HK-2 (cell line): ENCODE measurements at regions not wholly inside any gene's neighbourhood (a gene's known extent, or its start where the extent isn't known, plus 50 kb on each side); places are given as distances from the start of the nearest gene placed in this dataset.

Experiments
- DNase-seq: peaks from one replicate; pipeline ENCODE4 v3.0.0-alpha.2; 2018; ENCODE audit not compliant: unreplicated experiment

GRCh38 chr5:4995014-4995413, 145.1 kb upstream of the ADAMTS16 start:
- no peak for DNase-seq

- no peak for DNase-seq
Observed at GRCh38 chr5:5005353-5005752, 134.8 kb upstream of the ADAMTS16 start.

DNA sequence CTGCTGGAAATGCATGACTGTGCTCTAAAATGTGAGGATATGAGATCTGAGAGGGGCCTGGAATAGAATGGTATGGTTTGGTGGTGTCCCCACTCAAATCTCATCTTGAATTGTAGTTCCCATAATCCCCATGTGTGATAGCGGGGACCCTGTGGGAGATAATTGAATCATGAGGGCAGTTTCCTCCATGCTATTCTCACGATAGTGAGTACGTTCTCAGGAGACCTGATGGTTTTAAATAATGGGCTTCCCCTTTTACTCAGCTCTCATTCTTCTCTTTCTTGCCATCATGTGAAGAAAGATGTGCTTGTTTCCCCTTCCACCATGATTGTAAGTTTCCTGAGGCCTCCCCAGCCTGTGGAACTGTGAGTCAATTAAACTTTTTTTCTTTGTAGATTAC, 133.6 kb upstream of the ADAMTS16 start:
- no peak for DNase-seq

DNA sequence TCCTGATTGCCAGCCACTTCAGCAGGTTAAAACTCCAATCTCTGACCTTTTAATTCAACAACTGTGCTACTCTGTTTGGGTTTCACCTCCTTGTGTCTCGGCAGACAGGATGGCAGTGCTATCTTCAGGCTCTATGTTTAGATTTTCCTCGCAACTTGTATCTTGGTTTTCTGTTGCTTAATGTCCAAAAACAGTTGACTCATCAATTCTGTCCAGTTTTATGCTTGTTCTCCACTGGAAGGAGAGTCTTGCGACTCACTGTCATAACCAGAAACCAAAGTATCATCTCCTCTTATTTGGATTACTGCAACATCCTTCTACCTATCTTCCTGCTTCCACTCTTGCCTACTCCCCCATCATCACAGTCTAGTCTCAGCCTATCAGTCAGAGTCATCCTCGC, 130.9 kb upstream of the ADAMTS16 start:
- DNase-seq: no peak

DNA sequence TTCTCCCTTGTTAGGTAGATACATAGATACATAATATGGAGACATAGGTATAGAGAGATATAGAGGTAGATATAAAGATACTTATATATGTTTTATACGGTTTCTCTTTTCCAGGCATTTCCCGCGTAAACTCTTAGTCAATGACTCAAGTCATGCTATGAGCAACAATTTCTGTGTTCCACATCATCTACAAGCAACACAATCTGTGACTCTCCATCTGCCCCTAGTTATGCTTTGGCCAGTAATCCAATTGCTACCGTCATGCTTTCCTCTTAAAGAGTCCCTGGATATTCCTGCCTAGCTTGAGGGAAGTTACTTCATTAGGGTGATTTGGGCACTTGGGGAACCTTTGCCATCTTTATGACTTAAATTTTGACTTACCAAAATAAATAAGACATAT, 129.0 kb upstream of the ADAMTS16 start:
- DNase-seq: no peak

GRCh38 chr5:5014586-5015235, 125.4 kb upstream of the ADAMTS16 start:
- peak; percentile 35 for DNase-seq

DNA sequence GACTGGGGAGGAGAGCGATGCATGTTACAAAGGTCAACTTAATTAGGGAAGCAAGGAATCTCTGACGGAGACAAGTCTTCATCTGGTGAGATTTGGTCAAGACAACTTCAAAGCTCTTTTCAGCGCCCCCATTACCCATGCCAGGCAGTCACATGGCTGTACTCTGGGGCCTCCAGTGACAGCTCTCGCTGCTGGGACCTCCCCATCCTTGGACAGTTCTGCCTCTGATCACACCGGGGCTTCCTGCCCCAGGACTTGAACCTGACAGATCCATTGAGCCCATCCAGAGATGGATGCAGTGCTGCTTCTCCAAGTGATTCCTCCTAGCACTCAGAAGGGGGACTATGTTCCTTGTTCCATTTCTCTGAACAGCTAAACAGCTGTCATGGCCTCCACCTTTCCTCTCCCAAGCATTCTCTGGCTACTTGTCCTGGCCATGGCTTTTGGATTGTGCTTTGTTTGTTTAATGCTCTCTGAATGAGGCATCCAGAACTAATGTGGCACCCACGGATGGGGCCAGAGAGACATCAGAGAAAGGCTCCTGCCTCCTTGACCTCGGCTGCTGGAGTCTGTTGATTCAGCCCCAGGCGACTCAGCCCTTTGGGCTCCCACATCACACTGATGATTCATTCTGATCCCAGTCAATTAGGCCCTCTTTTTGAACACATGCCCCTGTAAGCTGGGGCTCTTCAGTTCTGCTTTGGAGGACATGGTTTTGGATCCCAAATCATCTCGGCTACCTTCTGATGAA, 122.1 kb upstream of the ADAMTS16 start:
- DNase-seq: peak; percentile 41

- DNase-seq: peak; percentile 40
Observed at GRCh38 chr5:5018578-5018970, 121.6 kb upstream of the ADAMTS16 start.

- DNase-seq: no peak
Observed at GRCh38 chr5:5021436-5021835, 118.7 kb upstream of the ADAMTS16 start.

GRCh38 chr5:5025098-5025773, 114.9 kb upstream of the ADAMTS16 start:
- DNase-seq: no peak

DNA sequence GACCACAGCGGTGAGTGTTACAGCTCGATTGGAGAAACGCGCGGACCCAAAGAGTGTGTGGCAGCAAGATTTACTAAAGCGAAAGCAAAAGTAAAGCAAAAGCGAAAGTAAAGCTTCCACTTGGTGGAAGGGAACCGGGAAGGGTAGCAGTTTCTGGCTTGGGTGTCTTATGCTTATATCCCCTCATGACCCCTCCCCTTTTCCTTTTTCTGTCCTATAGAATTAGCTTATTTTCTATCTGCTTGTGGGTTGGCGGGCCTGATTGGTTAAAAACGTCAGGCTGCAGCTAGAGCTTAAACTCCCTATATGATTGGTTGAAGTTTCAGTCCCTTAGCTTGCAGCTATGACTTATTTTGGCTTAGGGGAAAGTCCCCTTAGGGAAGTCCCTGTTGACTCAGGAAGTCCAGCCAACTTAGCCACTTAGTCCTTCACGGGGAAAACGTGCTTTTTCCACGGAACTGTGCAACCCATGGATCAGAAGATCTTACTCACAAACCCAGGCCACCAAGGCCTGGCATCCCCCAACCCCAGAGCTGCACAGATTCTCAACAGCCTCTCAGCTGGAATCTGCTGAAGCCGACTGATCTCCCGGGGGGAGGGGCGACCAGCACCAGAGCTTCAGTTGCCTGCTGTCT, 114.2 kb upstream of the ADAMTS16 start:
- DNase-seq: peak; percentile 60

DNA sequence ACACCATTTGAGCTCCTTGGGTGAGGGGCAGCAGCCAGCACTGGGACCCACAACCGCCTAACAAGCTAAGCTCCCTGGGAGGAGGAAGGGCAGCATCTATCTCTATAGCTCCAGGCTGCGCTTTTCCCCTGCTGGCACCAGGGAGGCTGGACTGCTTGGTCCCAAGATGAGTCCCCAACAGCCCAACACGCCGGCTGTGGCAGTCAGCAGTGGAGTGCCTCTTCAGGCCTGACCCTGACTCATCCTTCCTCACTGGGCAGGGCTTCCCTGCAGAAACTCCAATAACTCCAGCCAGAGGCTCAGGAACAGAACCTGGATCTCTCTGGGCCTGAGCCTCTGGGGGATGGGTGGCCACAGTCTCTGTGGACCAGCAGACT, 113.7 kb upstream of the ADAMTS16 start:
- peak; percentile 62 for DNase-seq

GRCh38 chr5:5031665-5032064, 108.5 kb upstream of the ADAMTS16 start:
- DNase-seq: no peak

- DNase-seq: no peak
Observed at GRCh38 chr5:5037674-5038073, 102.5 kb upstream of the ADAMTS16 start.

DNA sequence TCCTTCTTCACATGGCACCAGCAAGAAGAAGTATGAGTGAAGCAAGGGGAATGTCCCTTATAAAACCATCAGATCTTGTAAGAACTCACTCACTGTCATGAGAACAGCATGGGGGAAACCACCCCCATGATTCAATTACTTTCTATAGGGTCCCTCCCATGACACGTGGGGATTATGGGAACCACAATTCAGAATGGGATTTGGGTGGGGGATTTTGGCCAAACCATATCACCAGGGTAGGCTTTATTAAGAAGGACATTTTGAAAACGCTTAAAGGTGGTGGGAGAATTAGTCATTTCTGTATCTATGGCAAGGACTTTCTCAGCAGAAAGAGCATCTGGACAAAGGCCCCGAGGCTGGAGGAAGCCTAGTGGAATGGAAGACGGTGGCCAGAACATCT, 100.2 kb upstream of the ADAMTS16 start:
- no peak for DNase-seq

GRCh38 chr5:5040712-5041111, 99.4 kb upstream of the ADAMTS16 start:
- no peak for DNase-seq

- no peak for DNase-seq
Observed at GRCh38 chr5:5042806-5043205, 97.3 kb upstream of the ADAMTS16 start.

DNA sequence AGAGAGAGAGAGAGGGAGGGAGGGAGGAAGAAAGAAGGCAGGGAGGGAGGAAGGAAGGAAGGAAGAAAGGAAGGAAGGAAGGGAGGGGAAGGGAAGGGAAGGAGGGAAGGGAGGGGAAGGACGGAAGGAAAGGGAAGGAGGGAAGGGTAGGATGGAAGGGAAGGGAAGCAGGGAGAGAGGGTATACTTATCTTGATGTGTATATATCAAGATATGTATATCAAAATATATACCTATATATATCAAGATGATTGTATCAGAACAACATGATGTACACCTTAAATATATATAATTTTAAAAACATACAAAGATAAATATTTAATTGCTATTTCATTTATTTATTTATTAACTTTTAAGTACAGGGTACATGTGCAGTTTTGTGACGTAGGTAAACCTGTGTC, 96.8 kb upstream of the ADAMTS16 start:
- no peak for DNase-seq

DNA sequence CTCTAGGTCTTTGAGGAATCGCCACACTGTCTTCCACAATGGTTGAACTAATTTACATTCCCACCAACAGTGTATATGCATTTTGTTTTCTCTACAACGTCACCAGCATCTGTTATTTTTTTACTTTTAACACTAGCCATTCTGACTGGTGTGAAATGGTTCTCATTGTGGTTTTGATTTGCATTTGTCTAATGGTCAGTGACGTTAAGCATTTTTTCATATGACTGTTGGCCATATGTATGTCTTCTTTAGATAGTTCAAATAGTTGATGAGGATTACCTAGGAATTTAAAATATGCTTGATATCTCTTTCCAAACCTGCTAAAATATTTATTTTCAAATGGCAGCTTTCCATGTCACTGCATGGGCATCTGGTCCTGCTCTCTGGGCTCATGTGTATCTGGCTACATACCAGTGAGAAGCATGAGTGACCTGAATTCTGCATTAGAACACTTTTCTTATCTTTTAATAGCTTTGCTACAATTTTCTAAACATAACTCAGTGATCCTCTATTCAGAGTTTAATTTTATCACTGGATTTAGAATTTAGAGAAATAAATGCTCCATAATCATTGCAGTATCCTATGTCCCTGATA, 95.8 kb upstream of the ADAMTS16 start:
- no peak for DNase-seq

DNA sequence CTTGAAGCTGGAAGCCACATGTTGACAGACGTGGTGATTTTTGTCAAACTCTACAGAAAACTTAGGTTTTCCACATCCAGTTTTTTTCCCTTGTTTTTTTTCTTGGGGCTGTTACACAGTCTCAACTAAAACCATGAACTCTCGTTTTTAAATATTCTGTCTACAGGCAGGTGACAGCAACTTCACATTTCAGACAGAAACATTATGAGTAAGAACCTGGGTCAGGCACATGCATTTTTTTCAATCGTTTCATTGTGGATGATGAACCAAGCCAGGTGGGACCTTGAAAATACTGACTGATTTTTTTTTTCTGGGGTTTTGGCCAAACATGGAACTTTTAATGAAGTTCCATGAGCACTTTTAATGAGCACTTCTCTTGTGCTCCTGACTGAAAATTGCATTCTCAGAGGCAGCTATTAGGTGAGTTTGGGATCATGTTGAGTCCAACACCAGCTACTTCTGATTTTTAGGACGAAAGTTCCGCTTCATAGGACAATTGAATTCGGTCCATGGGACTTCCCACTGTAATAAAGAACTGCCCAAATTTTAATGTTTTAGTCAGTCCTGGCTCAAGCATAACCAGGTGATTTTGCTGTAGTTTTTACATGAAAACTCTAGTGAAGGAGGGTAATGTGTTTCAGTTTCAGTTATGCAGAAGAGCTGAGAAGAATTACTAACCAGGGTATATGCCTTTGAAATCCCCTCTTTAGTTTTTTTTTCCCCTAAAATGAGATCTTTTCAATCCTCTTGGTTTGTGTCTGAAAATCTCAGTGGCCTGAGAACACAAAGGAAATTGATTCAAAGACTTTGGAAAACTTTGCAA, 93.2 kb upstream of the ADAMTS16 start:
- DNase-seq: no peak

- DNase-seq: no peak
Observed at GRCh38 chr5:5050801-5051200, 89.3 kb upstream of the ADAMTS16 start.
